Activated CD4-positive, alpha-beta T cell treated with anti-CD3 and anti-CD28 coated beads, Interleukin-2, amount 10 ng/mL, durations not matched to agents 24 days and 14 days (primary cell): ENCODE measurements at regions not wholly inside any gene's neighbourhood (a gene's known extent, or its start where the extent isn't known, plus 50 kb on each side); places are given as distances from the start of the nearest gene placed in this dataset.
"Not testable (repeated sequence)": the region's sequence is repeated elsewhere in the genome, so short reads cannot be mapped to it uniquely, and the experiment has no call there.

Source experiments
- DNase-seq: peaks from one replicate; pipeline ENCODE4 v3.0.0; 2022
- H3K27ac Mint-ChIP-seq: one replicate; pipeline ENCODE4 v1.8.0; 2022; ENCODE audit warnings: mild to moderate bottlenecking, mixed read lengths
- H3K27me3 Mint-ChIP-seq: one replicate; pipeline ENCODE4 v1.8.0; 2022; ENCODE audit warnings: mixed read lengths
- H3K36me3 Mint-ChIP-seq: one replicate; pipeline ENCODE4 v1.8.0; 2022; ENCODE audit warnings: low read depth, mild to moderate bottlenecking, mixed read lengths
- H3K4me1 Mint-ChIP-seq: one replicate; pipeline ENCODE4 v1.8.0; 2021; ENCODE audit warnings: mixed read lengths
- H3K4me3 Mint-ChIP-seq: one replicate; pipeline ENCODE4 v1.8.0; 2022; ENCODE audit warnings: mild to moderate bottlenecking, moderate library complexity, mixed read lengths
- H3K9me3 Mint-ChIP-seq: one replicate; pipeline ENCODE4 v1.8.0; 2021; ENCODE audit warnings: mixed read lengths
- intact Hi-C: fragments of 100-400 bp; cut with micrococcal nuclease; formaldehyde crosslinking; loops from one replicate; pipeline ENCODE4 v1.15.1; 2023

GRCh38 chr12:96085475-96085874 lies 50.1 kb upstream of the LTA4H start:
- H3K27ac Mint-ChIP-seq = no peak overlapping the region
- intact Hi-C loops = no loop called here
- no peaks in the 10 kb centered on the region for H3K4me1 Mint-ChIP-seq
- H3K36me3 Mint-ChIP-seq = peaks cover 5% of the 10 kb centered on the region
- H3K9me3 Mint-ChIP-seq = peaks cover 20% of the 10 kb centered on the region
- no peak overlapping the region for H3K4me3 Mint-ChIP-seq
- H3K27me3 Mint-ChIP-seq = no peaks in the 10 kb centered on the region
- DNase-seq = no peak

GRCh38 chr12:96086190-96086589 lies 50.8 kb upstream of the LTA4H start:
- H3K9me3 Mint-ChIP-seq = peaks cover 24% of the 10 kb centered on the region
- H3K27ac Mint-ChIP-seq, H3K27me3 Mint-ChIP-seq, intact Hi-C loops, H3K4me1 Mint-ChIP-seq, H3K36me3 Mint-ChIP-seq, H3K4me3 Mint-ChIP-seq, DNase-seq: not testable (repeated sequence)

GRCh38 chr12:96091833-96092232 lies 56.4 kb upstream of the LTA4H start:
- intact Hi-C loops = no loop called here
- H3K9me3 Mint-ChIP-seq = peaks cover 19% of the 10 kb centered on the region
- no peak overlapping the region for H3K27ac Mint-ChIP-seq
- H3K36me3 Mint-ChIP-seq = no peaks in the 10 kb centered on the region
- DNase-seq = no peak
- no peaks in the 10 kb centered on the region for H3K27me3 Mint-ChIP-seq
- H3K4me1 Mint-ChIP-seq = peaks cover 15% of the 10 kb centered on the region
- H3K4me3 Mint-ChIP-seq = no peak overlapping the region

GRCh38 chr12:96093543-96094196 lies 58.3 kb upstream of the LTA4H start:
- Mint-ChIP-seq H3K9me3 (peaks cover 16% of the 10 kb centered on the region), H3K27me3 (no peaks in the 10 kb centered on the region), H3K4me1 (peaks cover 17% of the 10 kb centered on the region), H3K4me3 (peak overlapping the region; percentile 7), H3K27ac (peak overlapping the region; percentile 6), H3K36me3 (no peaks in the 10 kb centered on the region)
- intact Hi-C loops = no loop called here
- DNase-seq = no peak

- H3K36me3 Mint-ChIP-seq = no peaks in the 10 kb centered on the region
- DNase-seq = peak; percentile 57
- H3K9me3 Mint-ChIP-seq = peaks cover 16% of the 10 kb centered on the region
- H3K4me3 Mint-ChIP-seq = peak overlapping the region; percentile 24
- peak overlapping the region; percentile 6 for H3K27ac Mint-ChIP-seq
- intact Hi-C loops = no loop called here
- no peaks in the 10 kb centered on the region for H3K27me3 Mint-ChIP-seq
- H3K4me1 Mint-ChIP-seq = peaks cover 21% of the 10 kb centered on the region
Measured at GRCh38 chr12:96094201-96094600, 58.8 kb upstream of the LTA4H start.

- peaks cover 29% of the 10 kb centered on the region for H3K4me1 Mint-ChIP-seq
- H3K27ac Mint-ChIP-seq = no peak overlapping the region
- H3K27me3 Mint-ChIP-seq = no peaks in the 10 kb centered on the region
- H3K36me3 Mint-ChIP-seq = no peaks in the 10 kb centered on the region
- intact Hi-C loops = no loop called here
- H3K9me3 Mint-ChIP-seq = no peaks in the 10 kb centered on the region
- no peak overlapping the region for H3K4me3 Mint-ChIP-seq
- peak; percentile 50 for DNase-seq
Measured at GRCh38 chr12:96098631-96099030, 63.2 kb upstream of the LTA4H start.

- no peak for DNase-seq
- H3K4me3 Mint-ChIP-seq = no peak overlapping the region
- H3K4me1 Mint-ChIP-seq = peaks cover 22% of the 10 kb centered on the region
- no peaks in the 10 kb centered on the region for H3K36me3 Mint-ChIP-seq
- H3K27me3 Mint-ChIP-seq = no peaks in the 10 kb centered on the region
- H3K27ac Mint-ChIP-seq = no peak overlapping the region
- no peaks in the 10 kb centered on the region for H3K9me3 Mint-ChIP-seq
- intact Hi-C loops = no loop called here
Measured at GRCh38 chr12:96099421-96099820, 64.0 kb upstream of the LTA4H start.

- DNase-seq = peak; percentile 69
- intact Hi-C loops = no loop called here
- Mint-ChIP-seq H3K27ac (peak overlapping the region; percentile 56), H3K36me3 (no peaks in the 10 kb centered on the region), H3K4me3 (peak overlapping the region; percentile 41), H3K27me3 (no peaks in the 10 kb centered on the region), H3K4me1 (peaks cover 16% of the 10 kb centered on the region), H3K9me3 (no peaks in the 10 kb centered on the region)
Measured at GRCh38 chr12:96099986-96100385, 64.6 kb upstream of the LTA4H start.

- Mint-ChIP-seq H3K27ac (no peak overlapping the region), H3K27me3 (no peaks in the 10 kb centered on the region), H3K4me3 (no peak overlapping the region), H3K9me3 (no peaks in the 10 kb centered on the region), H3K36me3 (no peaks in the 10 kb centered on the region), H3K4me1 (peaks cover 19% of the 10 kb centered on the region)
- intact Hi-C loops = no loop called here
- no peak for DNase-seq
Measured at GRCh38 chr12:96101806-96102205, 66.4 kb upstream of the LTA4H start.

GRCh38 chr12:96103067-96103644 lies 67.8 kb upstream of the LTA4H start:
- Mint-ChIP-seq H3K4me3 (no peak overlapping the region), H3K36me3 (no peaks in the 10 kb centered on the region), H3K27ac (no peak overlapping the region), H3K27me3 (no peaks in the 10 kb centered on the region), H3K4me1 (peaks cover 26% of the 10 kb centered on the region), H3K9me3 (no peaks in the 10 kb centered on the region)
- intact Hi-C loops = no loop called here
- no peak for DNase-seq

- Mint-ChIP-seq H3K36me3 (no peaks in the 10 kb centered on the region), H3K27me3 (no peaks in the 10 kb centered on the region)
- intact Hi-C loops = no loop called here
Measured at GRCh38 chr12:96104566-96104965, 69.2 kb upstream of the LTA4H start.

GRCh38 chr12:96106137-96106536 lies 70.8 kb upstream of the LTA4H start:
- Mint-ChIP-seq H3K27me3 (no peaks in the 10 kb centered on the region), H3K9me3 (no peaks in the 10 kb centered on the region), H3K4me3 (no peak overlapping the region), H3K27ac (no peak overlapping the region), H3K36me3 (no peaks in the 10 kb centered on the region), H3K4me1 (peaks cover 13% of the 10 kb centered on the region)
- DNase-seq = no peak
- intact Hi-C loops = loop anchor here (5.0 kb wide), 1 partner anchor 44 kb away; no protein-coding TSS in a partner anchor

More at GRCh38 chr12:96104566-96104965, 69.2 kb upstream of the LTA4H start:
- Mint-ChIP-seq H3K4me1 (peaks cover 23% of the 10 kb centered on the region), H3K27ac (no peak overlapping the region), H3K4me3 (no peak overlapping the region), H3K9me3 (no peaks in the 10 kb centered on the region)
- DNase-seq = no peak

GRCh38 chr12:96107236-96107635 lies 71.8 kb upstream of the LTA4H start:
- Mint-ChIP-seq H3K4me1 (peaks cover 13% of the 10 kb centered on the region), H3K36me3 (no peaks in the 10 kb centered on the region), H3K4me3 (no peak overlapping the region), H3K9me3 (no peaks in the 10 kb centered on the region), H3K27ac (no peak overlapping the region), H3K27me3 (peaks cover under 1% of the 10 kb centered on the region)
- DNase-seq = no peak
- intact Hi-C loops = loop anchor here (5.0 kb wide), 1 partner anchor 45 kb away; no protein-coding TSS in a partner anchor

- DNase-seq = peak; percentile 78
- peaks cover 13% of the 10 kb centered on the region for H3K4me1 Mint-ChIP-seq
- intact Hi-C loops = loop anchor here (5.0 kb wide), 1 partner anchor 46 kb away; no protein-coding TSS in a partner anchor
- no peaks in the 10 kb centered on the region for H3K9me3 Mint-ChIP-seq
- H3K4me3 Mint-ChIP-seq = peak overlapping the region; percentile 66
- no peaks in the 10 kb centered on the region for H3K36me3 Mint-ChIP-seq
- H3K27me3 Mint-ChIP-seq = peaks cover 8% of the 10 kb centered on the region
- peak overlapping the region; percentile 83 for H3K27ac Mint-ChIP-seq
Measured at GRCh38 chr12:96108321-96108720, 72.9 kb upstream of the LTA4H start.
